ENCODE measurements at regions not wholly inside any gene's neighbourhood (a gene's known extent, or its start where the extent isn't known, plus 50 kb on each side); places are given as distances from the start of the nearest gene placed in this dataset.

DNA sequence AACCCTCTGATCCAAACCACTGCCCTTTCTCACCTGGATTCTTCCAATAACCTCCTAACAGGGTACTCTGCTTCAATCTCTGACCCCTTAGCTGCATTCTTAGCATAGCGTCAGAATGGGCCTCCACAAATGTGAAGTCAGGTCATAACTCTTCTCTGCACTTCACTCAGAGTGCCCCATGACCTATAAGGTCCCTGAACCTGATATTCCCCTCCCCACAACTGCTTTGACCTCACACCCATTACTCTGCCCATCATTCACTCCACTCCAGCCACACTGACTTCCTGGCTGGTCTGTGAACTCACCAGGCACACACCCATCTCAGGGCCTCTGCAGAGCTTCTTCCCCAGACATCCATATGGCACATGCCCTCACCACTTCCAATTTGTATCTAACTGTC lies 141.9 kb downstream of the ZNF281 start:
- Histone ChIP-seq H4K5ac (ENCODE audit: insufficient read length, low read depth, low read length) (no peak overlapping the region), H4K20me1 (ENCODE audit: control insufficient read depth, insufficient read depth, insufficient read length) (no peaks in the 10 kb centered on the region), H3K4ac (ENCODE audit: low read depth, low read length) (no peak overlapping the region), H3K18ac (ENCODE audit: insufficient read length, low read depth, low read length) (no peak overlapping the region), H3K9me3 (ENCODE audit: control insufficient read depth, low read depth, low read length) (no peaks in the 10 kb centered on the region), H3K4me1 (ENCODE audit: insufficient read depth, low read length) (no peaks in the 10 kb centered on the region), H2BK15ac (ENCODE audit: low read depth, low read length) (no peak overlapping the region), H2BK20ac (ENCODE audit: low read depth, low read length, poor library complexity, severe bottlenecking) (no peak overlapping the region), H3K79me1 (ENCODE audit: insufficient read depth, low read depth, low read length, poor library complexity, severe bottlenecking) (no peaks in the 10 kb centered on the region), H3K4me2 (ENCODE audit: insufficient read depth, insufficient read length, low read length) (no peak overlapping the region), H3K27ac (ENCODE audit: insufficient read length, low read depth, low read length) (no peak overlapping the region), H3T11ph (ENCODE audit: low read length) (no peak overlapping the region), H3K79me2 (ENCODE audit: insufficient read depth, low read length) (no peaks in the 10 kb centered on the region), H3K56ac (ENCODE audit: insufficient read length, low read depth, low read length) (no peak overlapping the region), H2BK5ac (ENCODE audit: insufficient read length, low read length) (no peak overlapping the region), H3K14ac (ENCODE audit: insufficient read depth, low read length) (no peak overlapping the region), H3K9ac (ENCODE audit: extremely low read depth, insufficient read length, low read length) (no peak overlapping the region), H4K8ac (replicated peaks; ENCODE audit: insufficient read length, low read depth, low read length) (no peak overlapping the region), H2AFZ (ENCODE audit: low read length) (no peak overlapping the region), H2AK5ac (ENCODE audit: insufficient read length, low read length) (no peak overlapping the region), H3K27me3 (ENCODE audit: insufficient read depth, low read length) (no peaks in the 10 kb centered on the region), H2BK12ac (ENCODE audit: insufficient read length, low read depth, low read length) (no peak overlapping the region), H3K23me2 (ENCODE audit: insufficient read length, low read depth, low read length, poor library complexity, severe bottlenecking) (no peaks in the 10 kb centered on the region), H2BK120ac (ENCODE audit: low read depth, low read length, poor library complexity, severe bottlenecking) (no peak overlapping the region), H4K91ac (ENCODE audit: insufficient read length, low read depth, low read length) (no peak overlapping the region), H3K23ac (ENCODE audit: insufficient read length, low read depth, low read length) (no peak overlapping the region)
- Mint-ChIP-seq H3K36me3 (ENCODE audit: insufficient read depth in 1 of 3, low read depth in 3 of 3) (no peaks in the 10 kb centered on the region), H3K27me3 (ENCODE audit: low read depth) (no peaks in the 10 kb centered on the region), H3K27ac (no peak overlapping the region; a peak in 1 of 7 replicates), H3K9me3 (no peaks in the 10 kb centered on the region), H3K4me3 (no peak overlapping the region), H3K4me1 (no peaks in the 10 kb centered on the region)
- no peak for DNase-seq
- WGBS (ENCODE audit: extremely low coverage, insufficient read length, low lambda C conversion rate), result no CpG with 5 or more reads among the region's 1 CpG
- TF ChIP-seq, protein P1, sequence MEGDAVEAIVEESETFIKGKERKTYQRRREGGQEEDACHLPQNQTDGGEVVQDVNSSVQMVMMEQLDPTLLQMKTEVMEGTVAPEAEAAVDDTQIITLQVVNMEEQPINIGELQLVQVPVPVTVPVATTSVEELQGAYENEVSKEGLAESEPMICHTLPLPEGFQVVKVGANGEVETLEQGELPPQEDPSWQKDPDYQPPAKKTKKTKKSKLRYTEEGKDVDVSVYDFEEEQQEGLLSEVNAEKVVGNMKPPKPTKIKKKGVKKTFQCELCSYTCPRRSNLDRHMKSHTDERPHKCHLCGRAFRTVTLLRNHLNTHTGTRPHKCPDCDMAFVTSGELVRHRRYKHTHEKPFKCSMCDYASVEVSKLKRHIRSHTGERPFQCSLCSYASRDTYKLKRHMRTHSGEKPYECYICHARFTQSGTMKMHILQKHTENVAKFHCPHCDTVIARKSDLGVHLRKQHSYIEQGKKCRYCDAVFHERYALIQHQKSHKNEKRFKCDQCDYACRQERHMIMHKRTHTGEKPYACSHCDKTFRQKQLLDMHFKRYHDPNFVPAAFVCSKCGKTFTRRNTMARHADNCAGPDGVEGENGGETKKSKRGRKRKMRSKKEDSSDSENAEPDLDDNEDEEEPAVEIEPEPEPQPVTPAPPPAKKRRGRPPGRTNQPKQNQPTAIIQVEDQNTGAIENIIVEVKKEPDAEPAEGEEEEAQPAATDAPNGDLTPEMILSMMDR (conservative IDR thresholded peaks at IDR 0.05), result no peak

Data from H9 (cell line).